ENCODE measurements at regions not wholly inside any gene's neighbourhood (a gene's known extent, or its start where the extent isn't known, plus 50 kb on each side); places are given as distances from the start of the nearest gene placed in this dataset.
"Not testable (repeated sequence)": the region's sequence is repeated elsewhere in the genome, so short reads cannot be mapped to it uniquely, and the experiment has no call there.

DNA sequence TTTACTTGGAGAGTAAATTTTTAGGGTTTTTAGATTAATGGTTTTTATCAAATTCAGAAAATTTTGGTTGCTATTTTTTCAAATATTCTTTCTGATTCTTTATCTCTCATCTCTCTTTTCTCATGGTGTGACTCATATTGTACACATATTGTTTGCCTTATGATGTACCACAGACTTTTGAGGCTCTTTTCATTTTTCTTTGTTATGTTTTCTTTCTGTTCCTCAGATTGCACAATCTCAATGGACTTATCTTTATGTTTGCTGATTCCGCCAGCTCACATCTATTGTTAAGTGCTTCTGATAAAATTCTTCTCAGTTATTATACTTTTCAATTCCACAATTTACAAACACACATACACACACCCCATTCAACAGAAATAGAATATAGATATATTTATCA is 168.2 kb upstream of the IGFBP3 start:
- H3K9me3 Mint-ChIP-seq (ENCODE audit: insufficient read depth): peaks cover 3% of the 10 kb centered on the region
- H3K27me3 Mint-ChIP-seq: peaks cover 8% of the 10 kb centered on the region
- Histone ChIP-seq H4K20me1 (ENCODE audit: control insufficient read depth, insufficient read depth, low read length, poor library complexity, severe bottlenecking) (no peaks in the 10 kb centered on the region), H3K4me1 (ENCODE audit: control insufficient read depth in 2 of 2, insufficient read depth in 2 of 2, low read length in 2 of 2) (no peaks in the 10 kb centered on the region), H2AFZ (ENCODE audit: insufficient read depth, low read depth, low read length, poor library complexity, severe bottlenecking) (no peak overlapping the region), H3K79me2 (ENCODE audit: control insufficient read depth, insufficient read depth, low read length) (no peaks in the 10 kb centered on the region), H3K27ac (ENCODE audit: low read length in 2 of 2) (no peak overlapping the region), H3K27me3 (replicated peaks in 1 of 4; ENCODE audit: control extremely low read depth in 1 of 4, control insufficient read depth in 3 of 4, insufficient read depth in 4 of 4, low read length in 3 of 4) (no peaks in the 10 kb centered on the region), H3K9me3 (ENCODE audit: control extremely low read depth in 1 of 3, control insufficient read depth in 2 of 3, insufficient read depth in 1 of 3, low read length in 2 of 3) (peaks cover 0 to 6% (median 0%) of the 10 kb centered on the region in 3 donors), H3K4me2 (replicated peaks; ENCODE audit: low read depth, low read length, poor library complexity, severe bottlenecking) (no peak overlapping the region), H3K9ac (ENCODE audit: low read length) (no peak overlapping the region), H3K4me3 (ENCODE audit: control extremely low read depth in 1 of 5, extremely low read depth in 1 of 5, insufficient read depth in 1 of 5, low read depth in 2 of 5, low read length in 4 of 5) (no peak overlapping the region), H3K36me3 (replicated peaks in 1 of 2; ENCODE audit: control extremely low read depth in 1 of 2, control insufficient read depth in 1 of 2, extremely low read depth in 1 of 2, insufficient read depth in 2 of 2, low read length in 1 of 2) (no peaks in the 10 kb centered on the region)
- ATAC-seq (ENCODE audit: low read depth) (no peak), DNase-seq (no peak)
- intact Hi-C loops (cut with micrococcal nuclease): no loop called here
- no peak overlapping the region for H3K4me3 Mint-ChIP-seq
- TF ChIP-seq, protein P1, sequence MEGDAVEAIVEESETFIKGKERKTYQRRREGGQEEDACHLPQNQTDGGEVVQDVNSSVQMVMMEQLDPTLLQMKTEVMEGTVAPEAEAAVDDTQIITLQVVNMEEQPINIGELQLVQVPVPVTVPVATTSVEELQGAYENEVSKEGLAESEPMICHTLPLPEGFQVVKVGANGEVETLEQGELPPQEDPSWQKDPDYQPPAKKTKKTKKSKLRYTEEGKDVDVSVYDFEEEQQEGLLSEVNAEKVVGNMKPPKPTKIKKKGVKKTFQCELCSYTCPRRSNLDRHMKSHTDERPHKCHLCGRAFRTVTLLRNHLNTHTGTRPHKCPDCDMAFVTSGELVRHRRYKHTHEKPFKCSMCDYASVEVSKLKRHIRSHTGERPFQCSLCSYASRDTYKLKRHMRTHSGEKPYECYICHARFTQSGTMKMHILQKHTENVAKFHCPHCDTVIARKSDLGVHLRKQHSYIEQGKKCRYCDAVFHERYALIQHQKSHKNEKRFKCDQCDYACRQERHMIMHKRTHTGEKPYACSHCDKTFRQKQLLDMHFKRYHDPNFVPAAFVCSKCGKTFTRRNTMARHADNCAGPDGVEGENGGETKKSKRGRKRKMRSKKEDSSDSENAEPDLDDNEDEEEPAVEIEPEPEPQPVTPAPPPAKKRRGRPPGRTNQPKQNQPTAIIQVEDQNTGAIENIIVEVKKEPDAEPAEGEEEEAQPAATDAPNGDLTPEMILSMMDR (IDR thresholded peaks at IDR 0.05): no peak
- no peak for TF ChIP-seq EZH2 (IDR thresholded peaks at IDR 0.05; ENCODE audit: borderline replicate concordance, insufficient read depth, low read depth, low read length, poor library complexity, severe bottlenecking)
- CTCF ChIA-PET: no interaction called here
- H3K27ac Mint-ChIP-seq: no peak overlapping the region
- no CpG with 5 or more reads among the region's 1 CpG for WGBS (ENCODE audit: insufficient coverage)
- POLR2A ChIA-PET: no interaction called here
- no peaks in the 10 kb centered on the region for H3K4me1 Mint-ChIP-seq

DNA sequence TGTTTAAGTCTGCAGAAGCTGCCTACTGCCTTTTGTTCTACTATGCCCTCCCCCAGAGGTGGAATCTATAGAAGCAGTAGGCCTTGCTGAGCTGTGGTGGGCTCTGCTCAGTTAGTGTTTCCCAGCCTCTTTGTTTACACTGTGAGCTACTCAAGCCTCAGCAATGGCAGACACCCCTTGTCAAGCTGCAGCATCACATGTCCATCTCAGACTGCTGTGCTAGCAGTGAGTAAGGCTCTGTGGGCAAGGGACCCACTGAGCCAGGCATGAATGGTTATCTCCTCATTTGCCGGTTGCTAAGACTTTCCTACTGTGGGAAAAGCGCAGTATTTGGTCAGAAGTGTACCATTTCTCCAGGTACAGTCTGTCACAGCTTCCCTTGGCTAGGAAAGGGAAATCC is 167.4 kb upstream of the IGFBP3 start:
- intact Hi-C loops (cut with micrococcal nuclease); H3K9me3 Mint-ChIP-seq (ENCODE audit: insufficient read depth); H3K4me1 Mint-ChIP-seq; H4K20me1 ChIP-seq (ENCODE audit: control insufficient read depth, insufficient read depth, low read length, poor library complexity, severe bottlenecking); H3K4me1 ChIP-seq (ENCODE audit: control insufficient read depth in 2 of 2, insufficient read depth in 2 of 2, low read length in 2 of 2); H3K9me3 ChIP-seq (ENCODE audit: control extremely low read depth in 1 of 3, control insufficient read depth in 2 of 3, insufficient read depth in 1 of 3, low read length in 2 of 3); H2AFZ ChIP-seq (ENCODE audit: insufficient read depth, low read depth, low read length, poor library complexity, severe bottlenecking); H3K79me2 ChIP-seq (ENCODE audit: control insufficient read depth, insufficient read depth, low read length); H3K9ac ChIP-seq (ENCODE audit: low read length); H3K4me2 ChIP-seq (replicated peaks; ENCODE audit: low read depth, low read length, poor library complexity, severe bottlenecking); H3K27me3 ChIP-seq (replicated peaks in 1 of 4; ENCODE audit: control extremely low read depth in 1 of 4, control insufficient read depth in 3 of 4, insufficient read depth in 4 of 4, low read length in 3 of 4); H3K27ac ChIP-seq (ENCODE audit: low read length in 2 of 2); H3K4me3 ChIP-seq (ENCODE audit: control extremely low read depth in 1 of 5, extremely low read depth in 1 of 5, insufficient read depth in 1 of 5, low read depth in 2 of 5, low read length in 4 of 5); H3K27me3 Mint-ChIP-seq; H3K36me3 ChIP-seq (replicated peaks in 1 of 2; ENCODE audit: control extremely low read depth in 1 of 2, control insufficient read depth in 1 of 2, extremely low read depth in 1 of 2, insufficient read depth in 2 of 2, low read length in 1 of 2); DNase-seq; POLR2A ChIA-PET; CTCF ChIA-PET; ATAC-seq (ENCODE audit: low read depth); H3K4me3 Mint-ChIP-seq; H3K27ac Mint-ChIP-seq: not testable (repeated sequence)
- 94% methylated on average over 2 of the region's 2 CpGs for WGBS (ENCODE audit: insufficient coverage)
